Left ventricle myocardium inferior (tissue), 1 donor: ENCODE measurements at regions not wholly inside any gene's neighbourhood (a gene's known extent, or its start where the extent isn't known, plus 50 kb on each side); places are given as distances from the start of the nearest gene placed in this dataset.

Source experiments
- DNase-seq: peaks from one replicate; pipeline ENCODE4 v3.0.0-alpha.2; 2020
- H3K27ac ChIP-seq: fragments of 200-600 bp; replicated peaks from 2 replicates; pipeline ENCODE4 v1.8.0; 2021
- H3K27me3 ChIP-seq: fragments of 200-600 bp; 2 replicates; pipeline ENCODE4 v1.8.0; 2021; ENCODE audit warnings: low read depth
- H3K36me3 ChIP-seq: fragments of 200-600 bp; 2 replicates; pipeline ENCODE4 v1.8.0; 2021
- H3K4me1 ChIP-seq: fragments of 200-600 bp; 2 replicates; pipeline ENCODE4 v1.8.0; 2021
- H3K4me3 ChIP-seq: fragments of 200-600 bp; 2 replicates; pipeline ENCODE4 v1.8.0; 2021; ENCODE audit warnings: mild to moderate bottlenecking, moderate library complexity
- H3K9me3 ChIP-seq: fragments of 200-600 bp; replicated peaks from 2 replicates; pipeline ENCODE4 v1.8.0; 2021
- CTCF ChIP-seq: fragments of 200-600 bp; IDR thresholded peaks from 2 replicates; pipeline ENCODE4 v1.8.0; 2021; ENCODE audit warnings: antibody characterized with exemption, mild to moderate bottlenecking, borderline replicate concordance
- intact Hi-C: fragments of 100-400 bp; cut with micrococcal nuclease; formaldehyde crosslinking; loops from one replicate; pipeline ENCODE4 v1.11.0; 2022
- donor health status: DM: no; HTN: yes; CAD: no; lungs with severe emphysema.

- TF ChIP-seq CTCF = no peak
- peaks cover 1% of the 10 kb centered on the region for H3K9me3 ChIP-seq
- no peaks in the 10 kb centered on the region for H3K36me3 ChIP-seq
- no peak overlapping the region for H3K27ac ChIP-seq
- no peaks in the 10 kb centered on the region for H3K4me1 ChIP-seq
- H3K4me3 ChIP-seq = no peak overlapping the region
- DNase-seq = no peak
- intact Hi-C loops = no loop called here
- H3K27me3 ChIP-seq = no peaks in the 10 kb centered on the region
Measured at GRCh38 chr20:17066902-17067301, 159.9 kb upstream of the PCSK2 start.

GRCh38 chr20:17068084-17068711, 158.6 kb upstream of the PCSK2 start:
- no peak overlapping the region for H3K4me3 ChIP-seq
- no peaks in the 10 kb centered on the region for H3K27me3 ChIP-seq
- H3K4me1 ChIP-seq = no peaks in the 10 kb centered on the region
- DNase-seq = no peak
- H3K9me3 ChIP-seq = peaks cover 12% of the 10 kb centered on the region
- no peak overlapping the region for H3K27ac ChIP-seq
- intact Hi-C loops = no loop called here
- TF ChIP-seq CTCF = no peak
- no peaks in the 10 kb centered on the region for H3K36me3 ChIP-seq

GRCh38 chr20:17077030-17077429, 149.8 kb upstream of the PCSK2 start:
- Histone ChIP-seq H3K36me3 (no peaks in the 10 kb centered on the region), H3K4me1 (no peaks in the 10 kb centered on the region), H3K27ac (no peak overlapping the region), H3K4me3 (no peak overlapping the region), H3K9me3 (peaks cover 29% of the 10 kb centered on the region), H3K27me3 (no peaks in the 10 kb centered on the region)
- no peak for DNase-seq
- TF ChIP-seq CTCF = no peak
- intact Hi-C loops = no loop called here

GRCh38 chr20:17083738-17084137, 143.1 kb upstream of the PCSK2 start:
- no peaks in the 10 kb centered on the region for H3K36me3 ChIP-seq
- no peak overlapping the region for H3K4me3 ChIP-seq
- H3K4me1 ChIP-seq = no peaks in the 10 kb centered on the region
- intact Hi-C loops = no loop called here
- H3K27ac ChIP-seq = no peak overlapping the region
- no peak for TF ChIP-seq CTCF
- H3K27me3 ChIP-seq = no peaks in the 10 kb centered on the region
- no peak for DNase-seq
- peaks cover 6% of the 10 kb centered on the region for H3K9me3 ChIP-seq

- Histone ChIP-seq H3K27me3 (no peaks in the 10 kb centered on the region), H3K4me1 (no peaks in the 10 kb centered on the region), H3K27ac (no peak overlapping the region), H3K9me3 (peaks cover 6% of the 10 kb centered on the region), H3K36me3 (no peaks in the 10 kb centered on the region), H3K4me3 (no peak overlapping the region)
- no peak for TF ChIP-seq CTCF
- intact Hi-C loops = no loop called here
- DNase-seq = no peak
Measured at GRCh38 chr20:17084909-17085308, 141.9 kb upstream of the PCSK2 start.
